UCSD-AML1 (cell line): ENCODE measurements at regions not wholly inside any gene's neighbourhood (a gene's known extent, or its start where the extent isn't known, plus 50 kb on each side); places are given as distances from the start of the nearest gene placed in this dataset.
"Not testable (repeated sequence)": the region's sequence is repeated elsewhere in the genome, so short reads cannot be mapped to it uniquely, and the experiment has no call there.

ENCODE experiments used
- DNase-seq: peaks from one replicate; lab custom pipeline; 2025; ENCODE audit not compliant: unreplicated experiment; lab: John Stamatoyannopoulos, UW

GRCh38 chr2:58720770-58721697 lies 479.9 kb upstream of the FANCL start:
- DNase-seq, result no peak

- no peak for DNase-seq
These were observed 479.1 kb upstream of the FANCL start for GRCh38 chr2:58720033-58720769.

- no peak for DNase-seq
These were observed 474.2 kb upstream of the FANCL start for GRCh38 chr2:58715344-58715743.

- DNase-seq, result no peak
These were observed 473.1 kb upstream of the FANCL start for GRCh38 chr2:58714238-58714637.

- DNase-seq, result no peak
These were observed 469.7 kb upstream of the FANCL start for GRCh38 chr2:58710795-58711279.

- no peak for DNase-seq
These were observed 468.7 kb upstream of the FANCL start for GRCh38 chr2:58709687-58710354.

- no peak for DNase-seq
These were observed 468.1 kb upstream of the FANCL start for GRCh38 chr2:58709274-58709673.

GRCh38 chr2:58708565-58708964 lies 467.4 kb upstream of the FANCL start:
- DNase-seq, result no peak

GRCh38 chr2:58702302-58702885 lies 461.3 kb upstream of the FANCL start:
- no peak for DNase-seq

- DNase-seq, result no peak
These were observed 460.7 kb upstream of the FANCL start for GRCh38 chr2:58701688-58702301.

GRCh38 chr2:58700591-58700990 lies 459.5 kb upstream of the FANCL start:
- no peak for DNase-seq

- DNase-seq, result no peak
These were observed 458.3 kb upstream of the FANCL start for GRCh38 chr2:58699411-58699810.

GRCh38 chr2:58698620-58699019 lies 457.5 kb upstream of the FANCL start:
- no peak for DNase-seq

- DNase-seq, result not testable (repeated sequence)
These were observed 453.0 kb upstream of the FANCL start for GRCh38 chr2:58694114-58694513.

GRCh38 chr2:58691041-58691440 lies 449.9 kb upstream of the FANCL start:
- not testable (repeated sequence) for DNase-seq

GRCh38 chr2:58688813-58689212 lies 447.7 kb upstream of the FANCL start:
- no peak for DNase-seq

- no peak for DNase-seq
These were observed 445.7 kb upstream of the FANCL start for GRCh38 chr2:58686776-58687175.

GRCh38 chr2:58680755-58681310 lies 439.7 kb upstream of the FANCL start:
- DNase-seq, result no peak

GRCh38 chr2:58677748-58678147 lies 436.6 kb upstream of the FANCL start:
- no peak for DNase-seq

- DNase-seq, result no peak
These were observed 430.6 kb upstream of the FANCL start for GRCh38 chr2:58671675-58672074.
